Activated naive CD4-positive, alpha-beta T cell treated with anti-CD3 and anti-CD28 coated beads, Interleukin-2, amount 10 ng/mL, durations not matched to agents 7 days and 5 days (primary cell): ENCODE measurements at regions not wholly inside any gene's neighbourhood (a gene's known extent, or its start where the extent isn't known, plus 50 kb on each side); places are given as distances from the start of the nearest gene placed in this dataset.

Source experiments
- CTCF ChIA-PET: fragments of 350-600 bp; sonication (Branson Sonifier 250); formaldehyde crosslinking; loops from one replicate; lab custom pipeline; 2021; ENCODE audit warnings: antibody characterized with exemption; lab: Charles Lee
- DNase-seq: peaks from one replicate; pipeline ENCODE4 v3.0.0-alpha.2; 2020
- H3K27ac Mint-ChIP-seq: one replicate; pipeline ENCODE4 v1.8.0; 2021; ENCODE audit warnings: mild to moderate bottlenecking, moderate library complexity, mixed read lengths
- H3K27me3 Mint-ChIP-seq: one replicate; pipeline ENCODE4 v1.8.0; 2021; ENCODE audit warnings: mild to moderate bottlenecking, mixed read lengths
- H3K36me3 Mint-ChIP-seq: one replicate; pipeline ENCODE4 v1.8.0; 2021; ENCODE audit warnings: mixed read lengths
- H3K4me1 Mint-ChIP-seq: one replicate; pipeline ENCODE4 v1.8.0; 2021; ENCODE audit warnings: mixed read lengths
- H3K4me3 Mint-ChIP-seq: one replicate; pipeline ENCODE4 v1.8.0; 2021; ENCODE audit warnings: mild to moderate bottlenecking, moderate library complexity, mixed read lengths
- H3K9me3 Mint-ChIP-seq: one replicate; pipeline ENCODE4 v1.8.0; 2021; ENCODE audit warnings: mixed read lengths

DNA sequence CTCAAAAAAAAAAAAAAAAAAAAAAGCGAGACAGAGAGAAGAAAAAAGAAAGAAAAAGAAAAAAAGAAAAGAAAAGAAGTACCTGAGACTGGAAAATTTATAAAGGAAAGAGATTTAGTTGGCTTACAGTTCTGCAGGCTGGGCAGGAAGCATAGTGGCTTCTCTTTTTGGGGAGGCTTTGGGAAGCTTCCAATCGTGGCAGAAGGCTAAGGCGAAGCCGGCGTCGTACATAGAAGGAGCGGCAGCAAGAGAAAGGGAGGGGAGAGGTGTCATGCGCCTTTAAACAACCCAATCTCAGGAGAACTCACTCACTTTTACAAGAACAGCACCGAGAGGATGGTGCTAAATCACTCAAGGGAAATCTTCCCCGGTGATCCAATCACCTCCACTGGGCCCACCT, 272.1 kb upstream of the FOXK1 start:
- Mint-ChIP-seq H3K4me1 (no peaks in the 10 kb centered on the region), H3K9me3 (peaks cover 12% of the 10 kb centered on the region), H3K36me3 (no peaks in the 10 kb centered on the region), H3K27me3 (no peaks in the 10 kb centered on the region), H3K27ac (no peak overlapping the region), H3K4me3 (no peak overlapping the region)
- DNase-seq: no peak
- CTCF ChIA-PET: no interaction called here

DNA sequence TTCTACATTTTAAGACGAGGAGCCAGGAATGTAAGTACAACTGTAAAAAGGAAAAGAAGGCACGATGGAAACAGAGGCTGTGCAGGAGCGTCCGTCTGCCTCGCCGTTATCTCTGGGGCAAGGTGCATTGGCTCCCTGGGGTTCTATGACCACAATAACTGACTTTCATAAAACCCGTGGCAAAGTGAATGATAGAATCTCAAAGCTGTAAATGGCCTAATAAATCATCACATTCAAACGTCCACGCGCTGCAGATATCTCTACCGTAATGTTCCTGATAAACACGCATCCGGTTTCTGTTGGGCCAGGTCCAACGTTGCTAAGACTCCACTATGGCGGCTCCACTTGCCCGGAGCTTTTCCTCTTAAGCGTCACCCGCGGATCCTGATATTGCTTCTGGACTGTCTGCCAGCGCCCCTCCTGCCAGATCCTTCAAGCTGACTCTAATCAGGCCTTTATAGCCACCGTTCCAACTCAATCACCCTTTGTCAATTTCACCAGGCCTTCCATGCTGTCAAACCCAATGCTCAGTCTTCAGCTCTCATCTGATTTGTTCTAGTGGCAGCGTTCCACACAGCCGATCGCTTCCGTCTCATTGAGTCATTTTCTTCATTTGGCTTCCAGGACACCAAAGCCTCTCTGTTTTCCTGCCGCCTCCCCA, 265.6 kb upstream of the FOXK1 start:
- no peaks in the 10 kb centered on the region for H3K36me3 Mint-ChIP-seq
- CTCF ChIA-PET: no interaction called here
- peaks cover 26% of the 10 kb centered on the region for H3K9me3 Mint-ChIP-seq
- H3K27ac Mint-ChIP-seq: no peak overlapping the region
- no peaks in the 10 kb centered on the region for H3K27me3 Mint-ChIP-seq
- no peak for DNase-seq
- peaks cover 3% of the 10 kb centered on the region for H3K4me1 Mint-ChIP-seq
- no peak overlapping the region for H3K4me3 Mint-ChIP-seq

GRCh38 chr7:4428526-4428925, 253.6 kb upstream of the FOXK1 start:
- no peak overlapping the region for H3K27ac Mint-ChIP-seq
- no peaks in the 10 kb centered on the region for H3K4me1 Mint-ChIP-seq
- H3K27me3 Mint-ChIP-seq: no peaks in the 10 kb centered on the region
- H3K36me3 Mint-ChIP-seq: no peaks in the 10 kb centered on the region
- CTCF ChIA-PET: no interaction called here
- DNase-seq: no peak
- peaks cover 10% of the 10 kb centered on the region for H3K9me3 Mint-ChIP-seq
- no peak overlapping the region for H3K4me3 Mint-ChIP-seq

- Mint-ChIP-seq H3K27ac (no peak overlapping the region), H3K4me1 (no peaks in the 10 kb centered on the region), H3K27me3 (peaks cover 4% of the 10 kb centered on the region), H3K9me3 (peaks cover 6% of the 10 kb centered on the region), H3K4me3 (no peak overlapping the region), H3K36me3 (no peaks in the 10 kb centered on the region)
- CTCF ChIA-PET: no interaction called here
- no peak for DNase-seq
These were observed 251.9 kb upstream of the FOXK1 start for GRCh38 chr7:4430227-4430626.

GRCh38 chr7:4434306-4434705, 247.8 kb upstream of the FOXK1 start:
- H3K4me1 Mint-ChIP-seq: no peaks in the 10 kb centered on the region
- CTCF ChIA-PET: no interaction called here
- H3K4me3 Mint-ChIP-seq: no peak overlapping the region
- H3K9me3 Mint-ChIP-seq: peaks cover 4% of the 10 kb centered on the region
- peaks cover 7% of the 10 kb centered on the region for H3K27me3 Mint-ChIP-seq
- no peak for DNase-seq
- H3K27ac Mint-ChIP-seq: no peak overlapping the region
- no peaks in the 10 kb centered on the region for H3K36me3 Mint-ChIP-seq

- H3K36me3 Mint-ChIP-seq: no peaks in the 10 kb centered on the region
- no peaks in the 10 kb centered on the region for H3K9me3 Mint-ChIP-seq
- H3K27ac Mint-ChIP-seq: no peak overlapping the region
- DNase-seq: no peak
- CTCF ChIA-PET: no interaction called here
- H3K4me3 Mint-ChIP-seq: no peak overlapping the region
- H3K27me3 Mint-ChIP-seq: peaks cover 7% of the 10 kb centered on the region
- no peaks in the 10 kb centered on the region for H3K4me1 Mint-ChIP-seq
These were observed 245.7 kb upstream of the FOXK1 start for GRCh38 chr7:4436361-4436895.

GRCh38 chr7:4436936-4437335, 245.2 kb upstream of the FOXK1 start:
- H3K4me1 Mint-ChIP-seq: no peaks in the 10 kb centered on the region
- no peak overlapping the region for H3K27ac Mint-ChIP-seq
- CTCF ChIA-PET: no interaction called here
- DNase-seq: no peak
- no peak overlapping the region for H3K4me3 Mint-ChIP-seq
- peaks cover 7% of the 10 kb centered on the region for H3K27me3 Mint-ChIP-seq
- H3K36me3 Mint-ChIP-seq: no peaks in the 10 kb centered on the region
- no peaks in the 10 kb centered on the region for H3K9me3 Mint-ChIP-seq

DNA sequence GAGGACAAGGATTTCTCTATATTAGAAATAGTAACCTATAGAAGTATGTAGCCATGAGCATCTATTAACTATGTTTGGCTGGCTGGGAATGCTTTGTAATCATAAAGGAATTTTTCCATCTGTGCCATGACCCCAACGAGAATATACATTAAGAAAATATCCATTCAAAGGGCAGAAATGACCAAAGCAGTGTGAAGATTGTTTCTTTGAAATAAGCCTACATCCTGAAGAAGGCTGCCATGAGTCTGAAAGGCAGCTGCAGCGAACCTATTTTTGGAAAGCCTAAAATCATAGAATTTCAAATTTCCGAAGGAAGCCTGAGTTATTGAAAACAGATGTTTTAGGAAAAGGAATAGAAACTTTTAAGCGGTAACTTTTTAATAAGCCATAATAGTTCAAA, 244.2 kb upstream of the FOXK1 start:
- Mint-ChIP-seq H3K9me3 (no peaks in the 10 kb centered on the region), H3K4me3 (no peak overlapping the region), H3K36me3 (no peaks in the 10 kb centered on the region), H3K27me3 (peaks cover 7% of the 10 kb centered on the region), H3K4me1 (no peaks in the 10 kb centered on the region), H3K27ac (no peak overlapping the region)
- DNase-seq: no peak
- CTCF ChIA-PET: no interaction called here

DNA sequence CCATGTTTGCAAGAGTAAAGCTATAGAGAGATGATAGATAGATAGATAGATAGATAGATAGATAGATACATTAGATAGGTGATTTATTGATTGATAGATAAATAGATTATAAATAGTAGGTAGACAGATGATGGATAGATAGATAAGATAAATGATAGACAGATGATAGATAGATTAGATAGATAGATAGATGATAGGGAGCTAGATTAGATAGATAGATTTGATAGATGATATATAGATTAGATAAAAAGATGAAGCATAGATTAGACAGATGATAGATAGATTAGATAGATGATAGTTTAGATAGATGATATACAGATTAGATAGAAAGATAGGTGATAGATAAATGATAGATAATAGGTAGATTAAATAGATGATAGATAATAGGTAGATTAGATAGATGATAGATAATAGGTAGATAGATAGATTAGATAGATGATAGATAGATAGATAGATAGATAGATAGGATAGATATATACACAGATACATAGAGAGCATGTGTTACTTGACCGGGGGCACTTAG, 243.3 kb upstream of the FOXK1 start:
- no peaks in the 10 kb centered on the region for H3K9me3 Mint-ChIP-seq
- DNase-seq: no peak
- CTCF ChIA-PET: no interaction called here
- no peak overlapping the region for H3K27ac Mint-ChIP-seq
- peaks cover 7% of the 10 kb centered on the region for H3K27me3 Mint-ChIP-seq
- H3K4me3 Mint-ChIP-seq: no peak overlapping the region
- H3K4me1 Mint-ChIP-seq: no peaks in the 10 kb centered on the region
- no peaks in the 10 kb centered on the region for H3K36me3 Mint-ChIP-seq

- Mint-ChIP-seq H3K27ac (no peak overlapping the region), H3K4me3 (no peak overlapping the region), H3K9me3 (no peaks in the 10 kb centered on the region), H3K36me3 (no peaks in the 10 kb centered on the region), H3K4me1 (no peaks in the 10 kb centered on the region), H3K27me3 (peaks cover 7% of the 10 kb centered on the region)
- CTCF ChIA-PET: no interaction called here
- no peak for DNase-seq
These were observed 242.7 kb upstream of the FOXK1 start for GRCh38 chr7:4439444-4439843.

- H3K27me3 Mint-ChIP-seq: no peaks in the 10 kb centered on the region
- peaks cover 13% of the 10 kb centered on the region for H3K9me3 Mint-ChIP-seq
- no peak overlapping the region for H3K4me3 Mint-ChIP-seq
- H3K27ac Mint-ChIP-seq: no peak overlapping the region
- DNase-seq: no peak
- CTCF ChIA-PET: no interaction called here
- no peaks in the 10 kb centered on the region for H3K36me3 Mint-ChIP-seq
- no peaks in the 10 kb centered on the region for H3K4me1 Mint-ChIP-seq
These were observed 238.0 kb upstream of the FOXK1 start for GRCh38 chr7:4444106-4444505.

DNA sequence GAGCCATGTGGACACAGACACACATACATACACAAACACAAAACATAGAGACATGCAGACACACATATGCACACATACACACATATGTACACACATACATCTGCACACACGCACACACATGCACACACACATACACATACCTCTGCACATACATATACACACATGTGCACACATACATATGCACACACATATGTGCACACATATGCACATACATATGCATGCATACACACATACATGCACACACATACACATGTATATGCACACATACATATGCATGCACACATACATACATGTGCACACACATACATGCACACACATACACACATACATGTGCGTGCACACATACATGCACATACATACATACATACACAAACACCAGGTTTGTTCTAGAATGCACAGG, 236.3 kb upstream of the FOXK1 start:
- Mint-ChIP-seq H3K4me1 (no peaks in the 10 kb centered on the region), H3K4me3 (no peak overlapping the region), H3K27ac (no peak overlapping the region), H3K27me3 (no peaks in the 10 kb centered on the region), H3K36me3 (no peaks in the 10 kb centered on the region), H3K9me3 (peaks cover 13% of the 10 kb centered on the region)
- CTCF ChIA-PET: no interaction called here
- no peak for DNase-seq

- Mint-ChIP-seq H3K9me3 (peaks cover 13% of the 10 kb centered on the region), H3K27ac (no peak overlapping the region), H3K36me3 (no peaks in the 10 kb centered on the region), H3K4me1 (no peaks in the 10 kb centered on the region), H3K27me3 (no peaks in the 10 kb centered on the region), H3K4me3 (no peak overlapping the region)
- CTCF ChIA-PET: no interaction called here
- DNase-seq: no peak
These were observed 232.8 kb upstream of the FOXK1 start for GRCh38 chr7:4449263-4449662.

DNA sequence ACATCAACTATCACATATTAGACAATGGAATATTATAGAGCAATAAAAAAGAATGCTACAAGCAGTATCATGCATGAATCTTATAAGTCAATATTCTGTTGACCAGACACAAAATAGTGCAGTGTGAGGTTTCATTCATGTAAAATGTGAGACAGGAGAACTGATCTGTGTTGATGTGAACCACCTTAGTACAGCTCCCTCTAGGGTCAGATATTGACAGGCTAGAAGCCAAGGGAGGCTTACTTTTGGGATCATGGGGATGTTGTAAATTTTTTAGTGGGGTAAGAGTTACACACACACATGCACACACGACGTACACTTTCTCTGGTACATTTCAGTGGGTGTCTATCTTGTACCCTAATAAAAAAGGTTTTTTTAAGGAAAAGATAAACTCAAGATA, 231.6 kb upstream of the FOXK1 start:
- Mint-ChIP-seq H3K27ac (no peak overlapping the region), H3K4me1 (no peaks in the 10 kb centered on the region)
- CTCF ChIA-PET: interaction anchor here (0.6 kb wide), 1 partner anchor 10 kb away, joined by 3 read pairs; no protein-coding TSS in a partner anchor

DNA sequence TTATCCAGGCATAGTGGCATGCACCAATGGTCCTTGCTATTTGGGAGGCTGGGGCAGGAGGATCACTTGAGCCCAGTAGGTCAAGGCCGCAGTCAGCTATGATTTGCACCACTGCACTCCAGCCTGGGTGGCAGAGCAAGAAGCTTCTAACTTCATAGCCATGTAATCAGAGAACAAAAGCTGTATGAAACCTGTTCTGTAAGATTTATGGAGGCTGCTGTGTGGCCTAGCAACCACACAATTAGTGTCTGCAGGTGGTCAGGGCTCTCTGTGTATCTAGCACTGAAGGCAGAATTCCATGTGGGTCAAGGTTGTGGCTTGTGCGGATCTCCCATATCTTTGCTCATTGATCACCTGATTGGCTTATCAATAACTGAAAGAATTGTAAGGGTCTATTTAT, 221.5 kb upstream of the FOXK1 start:
- H3K27me3 Mint-ChIP-seq: no peaks in the 10 kb centered on the region
- no peak for DNase-seq
- no peak overlapping the region for H3K4me3 Mint-ChIP-seq
- no peaks in the 10 kb centered on the region for H3K4me1 Mint-ChIP-seq
- no peaks in the 10 kb centered on the region for H3K36me3 Mint-ChIP-seq
- peaks cover 4% of the 10 kb centered on the region for H3K9me3 Mint-ChIP-seq
- H3K27ac Mint-ChIP-seq: no peak overlapping the region
- CTCF ChIA-PET: interaction anchor here (0.7 kb wide), 1 partner anchor 10 kb away, joined by 3 read pairs; no protein-coding TSS in a partner anchor

More for the DNA sequence above, 231.6 kb upstream of the FOXK1 start:
- no peak overlapping the region for H3K4me3 Mint-ChIP-seq
- DNase-seq: no peak
- no peaks in the 10 kb centered on the region for H3K36me3 Mint-ChIP-seq
- H3K9me3 Mint-ChIP-seq: peaks cover 6% of the 10 kb centered on the region
- no peaks in the 10 kb centered on the region for H3K27me3 Mint-ChIP-seq
